ENCODE measurements at regions not wholly inside any gene's neighbourhood (a gene's known extent, or its start where the extent isn't known, plus 50 kb on each side); places are given as distances from the start of the nearest gene placed in this dataset.

- no peaks in the 10 kb centered on the region for H3K36me3 ChIP-seq
- H3K4me1 ChIP-seq, result no peaks in the 10 kb centered on the region
- H3K27me3 ChIP-seq, result no peaks in the 10 kb centered on the region
- TF ChIP-seq CTCF (IDR thresholded peaks at IDR 0.05 in 4 of 5, conservative IDR thresholded peaks at IDR 0.05 in 1 of 5), result no peak
- TF ChIP-seq POLR2A (IDR thresholded peaks at IDR 0.05), result no peak
- intact Hi-C loops (cut with DNase I; ENCODE audit: low total_unique reads) (no loop called here), in situ Hi-C loops (cut with MboI; ENCODE audit: low sequenced_read_pairs in 4 of 4) (no loop called here)
- H3K27ac ChIP-seq, result no peak overlapping the region
- ATAC-seq, result no peak
- H3K4me3 ChIP-seq, result no peak overlapping the region
- DNase-seq, result no peak
- peaks cover 0 to 5% (median 0%) of the 10 kb centered on the region in 3 donors for H3K9me3 ChIP-seq
Observed at GRCh38 chr12:18008642-18009041, 81.4 kb downstream of the RERGL start.

GRCh38 chr12:17999174-17999801 lies 90.7 kb downstream of the RERGL start:
- DNase-seq (no peak), ATAC-seq (no peak)
- intact Hi-C loops (cut with DNase I; ENCODE audit: low total_unique reads) (no loop called here), in situ Hi-C loops (cut with MboI; ENCODE audit: low sequenced_read_pairs in 4 of 4) (no loop called here)
- H3K9me3 ChIP-seq, result no peaks in the 10 kb centered on the region
- no peaks in the 10 kb centered on the region for H3K36me3 ChIP-seq
- H3K4me1 ChIP-seq, result no peaks in the 10 kb centered on the region
- H3K4me3 ChIP-seq, result no peak overlapping the region
- no peak overlapping the region for H3K27ac ChIP-seq
- H3K27me3 ChIP-seq, result no peaks in the 10 kb centered on the region
- TF ChIP-seq POLR2A (IDR thresholded peaks at IDR 0.05), result no peak
- no peak for TF ChIP-seq CTCF (IDR thresholded peaks at IDR 0.05 in 4 of 5, conservative IDR thresholded peaks at IDR 0.05 in 1 of 5)

- Histone ChIP-seq H3K4me3 (no peak overlapping the region), H3K9me3 (no peaks in the 10 kb centered on the region), H3K4me1 (no peaks in the 10 kb centered on the region), H3K27me3 (no peaks in the 10 kb centered on the region), H3K36me3 (no peaks in the 10 kb centered on the region), H3K27ac (no peak overlapping the region)
- TF ChIP-seq POLR2A (IDR thresholded peaks at IDR 0.05) (no peak), CTCF (IDR thresholded peaks at IDR 0.05 in 4 of 5, conservative IDR thresholded peaks at IDR 0.05 in 1 of 5) (peak in 1 of 5 experiments; percentile 16)
- ATAC-seq (no peak), DNase-seq (no peak)
- intact Hi-C loops (cut with DNase I; ENCODE audit: low total_unique reads), result no loop called here
- in situ Hi-C loops (cut with MboI; ENCODE audit: low sequenced_read_pairs in 4 of 4), result no loop called here
Observed at GRCh38 chr12:17992002-17992656, 97.9 kb downstream of the RERGL start.

GRCh38 chr12:17982556-17982955 lies 107.4 kb downstream of the RERGL start:
- H3K27ac ChIP-seq, result no peak overlapping the region
- in situ Hi-C loops (cut with MboI; ENCODE audit: low sequenced_read_pairs in 4 of 4), result no loop called here
- TF ChIP-seq CTCF (IDR thresholded peaks at IDR 0.05 in 4 of 5, conservative IDR thresholded peaks at IDR 0.05 in 1 of 5) (no peak), POLR2A (IDR thresholded peaks at IDR 0.05) (no peak)
- H3K27me3 ChIP-seq, result no peaks in the 10 kb centered on the region
- H3K36me3 ChIP-seq, result no peaks in the 10 kb centered on the region
- DNase-seq, result no peak
- intact Hi-C loops (cut with DNase I; ENCODE audit: low total_unique reads), result no loop called here
- no peaks in the 10 kb centered on the region for H3K4me1 ChIP-seq
- no peak overlapping the region for H3K4me3 ChIP-seq
- ATAC-seq, result no peak
- H3K9me3 ChIP-seq, result no peaks in the 10 kb centered on the region
